NCI-H748 (cell line): ENCODE measurements at regions not wholly inside any gene's neighbourhood (a gene's known extent, or its start where the extent isn't known, plus 50 kb on each side); places are given as distances from the start of the nearest gene placed in this dataset.

Source experiments
- DNase-seq: peaks from one replicate; lab custom pipeline; 2025; ENCODE audit not compliant: unreplicated experiment; lab: John Stamatoyannopoulos, UW

GRCh38 chr5:171625646-171626045, 160.0 kb upstream of the SMIM23 start:
- no peak for DNase-seq

- DNase-seq, result no peak
Observed at GRCh38 chr5:171627936-171628632, 157.5 kb upstream of the SMIM23 start.

- no peak for DNase-seq
Observed at GRCh38 chr5:171628633-171628974, 157.0 kb upstream of the SMIM23 start.

- no peak for DNase-seq
Observed at GRCh38 chr5:171629221-171629620, 156.4 kb upstream of the SMIM23 start.

GRCh38 chr5:171629628-171630349, 155.8 kb upstream of the SMIM23 start:
- peak; percentile 77 for DNase-seq

- DNase-seq, result no peak
Observed at GRCh38 chr5:171630350-171631065, 155.1 kb upstream of the SMIM23 start.

GRCh38 chr5:171632616-171633015, 153.0 kb upstream of the SMIM23 start:
- no peak for DNase-seq

- DNase-seq, result no peak
Observed at GRCh38 chr5:171633776-171634470, 151.7 kb upstream of the SMIM23 start.

GRCh38 chr5:171634511-171634910, 151.1 kb upstream of the SMIM23 start:
- DNase-seq, result no peak

- no peak for DNase-seq
Observed at GRCh38 chr5:171635028-171635427, 150.6 kb upstream of the SMIM23 start.

- DNase-seq, result no peak
Observed at GRCh38 chr5:171635561-171636245, 149.9 kb upstream of the SMIM23 start.

- no peak for DNase-seq
Observed at GRCh38 chr5:171637811-171638210, 147.8 kb upstream of the SMIM23 start.

- DNase-seq, result no peak
Observed at GRCh38 chr5:171639205-171639621, 146.4 kb upstream of the SMIM23 start.

- DNase-seq, result no peak
Observed at GRCh38 chr5:171639966-171640365, 145.7 kb upstream of the SMIM23 start.

GRCh38 chr5:171640480-171640879, 145.1 kb upstream of the SMIM23 start:
- peak; percentile 10 for DNase-seq

GRCh38 chr5:171641891-171642290, 143.7 kb upstream of the SMIM23 start:
- no peak for DNase-seq

- no peak for DNase-seq
Observed at GRCh38 chr5:171642894-171643293, 142.7 kb upstream of the SMIM23 start.

- no peak for DNase-seq
Observed at GRCh38 chr5:171644536-171644935, 141.1 kb upstream of the SMIM23 start.

- DNase-seq, result no peak
Observed at GRCh38 chr5:171646102-171647042, 139.2 kb upstream of the SMIM23 start.
